ENCODE measurements at regions not wholly inside any gene's neighbourhood (a gene's known extent, or its start where the extent isn't known, plus 50 kb on each side); places are given as distances from the start of the nearest gene placed in this dataset.

- no peaks in the 10 kb centered on the region for H3F3A ChIP-seq (replicated peaks; ENCODE audit: low read depth)
- no peak overlapping the region for H3K27ac ChIP-seq (ENCODE audit: low read depth)
- H3K4me2 ChIP-seq, result no peak overlapping the region
- Mint-ChIP-seq H3K36me3 (ENCODE audit: low read depth) (no peaks in the 10 kb centered on the region), H3K27ac (no peak overlapping the region), H3K27me3 (ENCODE audit: insufficient read depth, low read depth, poor library complexity) (no peaks in the 10 kb centered on the region), H3K4me3 (no peak overlapping the region), H3K9me3 (no peaks in the 10 kb centered on the region), H3K4me1 (no peaks in the 10 kb centered on the region)
- DNase-seq (ENCODE audit: low spot score) (no peak), ATAC-seq (no peak)
- H3K4me3 ChIP-seq, result no peak overlapping the region
- no peaks in the 10 kb centered on the region for H3K79me2 ChIP-seq (replicated peaks; ENCODE audit: insufficient read depth)
- no peaks in the 10 kb centered on the region for H3K9me2 ChIP-seq (ENCODE audit: insufficient read depth)
- H3K36me3 ChIP-seq (ENCODE audit: insufficient read depth), result no peaks in the 10 kb centered on the region
- H2AFZ ChIP-seq, result no peak overlapping the region
- no peaks in the 10 kb centered on the region for H3K27me3 ChIP-seq (ENCODE audit: insufficient read depth)
- H4K20me1 ChIP-seq (replicated peaks; ENCODE audit: insufficient read depth), result no peaks in the 10 kb centered on the region
- H3K4me1 ChIP-seq (ENCODE audit: insufficient read depth), result 0 out of 2 replicates have a peak, but pooled peaks cover 6% of the 10 kb centered on the region
- TF ChIP-seq CTCF (conservative IDR thresholded peaks at IDR 0.05; ENCODE audit: low read depth in 2 of 2), result no peak
- no peak for TF ChIP-seq ZNF114 (CRISPR knock-in tag; IDR thresholded peaks at IDR 0.05)
- TF ChIP-seq EZH2 (IDR thresholded peaks at IDR 0.05; ENCODE audit: low read depth, unreplicated experiment), result no peak
- TF ChIP-seq POLR2AphosphoS5 (IDR thresholded peaks at IDR 0.05; ENCODE audit: low read depth), result no peak
- no peak for TF ChIP-seq ETS1 (IDR thresholded peaks at IDR 0.05)
- no peak for TF ChIP-seq JUNB (IDR thresholded peaks at IDR 0.05; ENCODE audit: unreplicated experiment)
- TF ChIP-seq ZNF462 (CRISPR knock-in tag; IDR thresholded peaks at IDR 0.05), result no peak
- TF ChIP-seq ZNF331 (CRISPR knock-in tag; IDR thresholded peaks at IDR 0.05; ENCODE audit: low read depth), result no peak
- no peak for TF ChIP-seq NANOG (IDR thresholded peaks at IDR 0.05; ENCODE audit: borderline replicate concordance)
- TF ChIP-seq STAT1 (IDR thresholded peaks at IDR 0.05; ENCODE audit: unreplicated experiment), result no peak
- TF ChIP-seq REST (IDR thresholded peaks at IDR 0.05; ENCODE audit: unreplicated experiment), result no peak
- no peak for TF ChIP-seq EZH2phosphoT487 (IDR thresholded peaks at IDR 0.05; ENCODE audit: unreplicated experiment)
- TF ChIP-seq CREB1 (CRISPR knock-in tag; IDR thresholded peaks at IDR 0.05; ENCODE audit: low read depth), result no peak
Measured at GRCh38 chr17:70521821-70522256, 352.5 kb downstream of the KCNJ2 start.

All from GM23338 (cell line).